ENCODE measurements at regions not wholly inside any gene's neighbourhood (a gene's known extent, or its start where the extent isn't known, plus 50 kb on each side); places are given as distances from the start of the nearest gene placed in this dataset.

- Histone ChIP-seq H3K27me3 (no peaks in the 10 kb centered on the region), H3K27ac (no peak overlapping the region), H3K36me3 (no peaks in the 10 kb centered on the region), H3K4me3 (no peak overlapping the region), H3K9me3 (peaks cover 0 to 15% (median 0%) of the 10 kb centered on the region in 11 donors), H3K4me1 (no peaks in the 10 kb centered on the region)
- ATAC-seq: no peak
- no peak for DNase-seq
- TF ChIP-seq, protein P1, sequence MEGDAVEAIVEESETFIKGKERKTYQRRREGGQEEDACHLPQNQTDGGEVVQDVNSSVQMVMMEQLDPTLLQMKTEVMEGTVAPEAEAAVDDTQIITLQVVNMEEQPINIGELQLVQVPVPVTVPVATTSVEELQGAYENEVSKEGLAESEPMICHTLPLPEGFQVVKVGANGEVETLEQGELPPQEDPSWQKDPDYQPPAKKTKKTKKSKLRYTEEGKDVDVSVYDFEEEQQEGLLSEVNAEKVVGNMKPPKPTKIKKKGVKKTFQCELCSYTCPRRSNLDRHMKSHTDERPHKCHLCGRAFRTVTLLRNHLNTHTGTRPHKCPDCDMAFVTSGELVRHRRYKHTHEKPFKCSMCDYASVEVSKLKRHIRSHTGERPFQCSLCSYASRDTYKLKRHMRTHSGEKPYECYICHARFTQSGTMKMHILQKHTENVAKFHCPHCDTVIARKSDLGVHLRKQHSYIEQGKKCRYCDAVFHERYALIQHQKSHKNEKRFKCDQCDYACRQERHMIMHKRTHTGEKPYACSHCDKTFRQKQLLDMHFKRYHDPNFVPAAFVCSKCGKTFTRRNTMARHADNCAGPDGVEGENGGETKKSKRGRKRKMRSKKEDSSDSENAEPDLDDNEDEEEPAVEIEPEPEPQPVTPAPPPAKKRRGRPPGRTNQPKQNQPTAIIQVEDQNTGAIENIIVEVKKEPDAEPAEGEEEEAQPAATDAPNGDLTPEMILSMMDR (IDR thresholded peaks at IDR 0.05): no peak
- intact Hi-C loops (cut with DNase I): no loop called here
- 84 to 87% methylated on average over 2 of the region's 2 CpGs for WGBS, 2 donors
Measured at GRCh38 chr12:102694903-102695302, 214.5 kb upstream of the IGF1 start.

- no peaks in the 10 kb centered on the region for H3K36me3 ChIP-seq
- ATAC-seq: no peak
- DNase-seq: no peak
- H3K9me3 ChIP-seq: peaks cover 0 to 15% (median 0%) of the 10 kb centered on the region in 11 donors
- intact Hi-C loops (cut with DNase I): no loop called here
- H3K4me3 ChIP-seq: no peak overlapping the region
- H3K27ac ChIP-seq: no peak overlapping the region
- 37 to 51% methylated on average over 1 of the region's 1 CpG for WGBS, 2 donors
- TF ChIP-seq, protein P1 (IDR thresholded peaks at IDR 0.05): no peak
- no peaks in the 10 kb centered on the region for H3K4me1 ChIP-seq
- no peaks in the 10 kb centered on the region for H3K27me3 ChIP-seq
Measured at GRCh38 chr12:102691773-102692555, 211.6 kb upstream of the IGF1 start.

GRCh38 chr12:102690253-102690652 is 209.9 kb upstream of the IGF1 start:
- Histone ChIP-seq H3K4me1 (no peaks in the 10 kb centered on the region), H3K9me3 (peaks cover 0 to 7% (median 0%) of the 10 kb centered on the region in 11 donors), H3K27me3 (no peaks in the 10 kb centered on the region), H3K27ac (no peak overlapping the region), H3K36me3 (no peaks in the 10 kb centered on the region), H3K4me3 (no peak overlapping the region)
- TF ChIP-seq, protein P1 (IDR thresholded peaks at IDR 0.05): no peak
- WGBS, 2 donors: 69 to 76% methylated on average over 2 of the region's 2 CpGs
- DNase-seq (no peak), ATAC-seq (no peak)
- intact Hi-C loops (cut with DNase I): no loop called here

DNA sequence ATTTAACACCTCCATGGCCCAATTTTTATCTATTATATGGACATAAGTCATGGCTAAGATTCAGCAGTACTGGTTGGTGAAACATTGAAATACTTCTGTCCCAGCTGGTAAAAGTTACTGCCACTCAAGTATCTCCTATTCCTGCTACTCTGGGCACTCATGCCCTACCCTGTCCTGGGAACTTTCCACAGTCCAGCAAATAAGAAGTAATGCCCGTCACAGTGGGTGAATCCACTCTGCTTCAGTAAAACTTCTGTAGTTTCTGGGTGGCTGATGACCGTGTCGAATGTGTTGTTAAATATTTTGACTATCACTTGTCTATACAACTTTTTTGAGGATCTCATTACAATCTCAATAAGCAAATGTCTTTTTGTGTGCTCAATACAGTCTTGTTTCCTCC is 209.3 kb upstream of the IGF1 start:
- no peak overlapping the region for H3K4me3 ChIP-seq
- no peak for ATAC-seq
- TF ChIP-seq, protein P1 (IDR thresholded peaks at IDR 0.05): no peak
- H3K4me1 ChIP-seq: no peaks in the 10 kb centered on the region
- no peaks in the 10 kb centered on the region for H3K36me3 ChIP-seq
- peaks cover 0 to 2% (median 0%) of the 10 kb centered on the region in 11 donors for H3K9me3 ChIP-seq
- DNase-seq: no peak
- no peaks in the 10 kb centered on the region for H3K27me3 ChIP-seq
- H3K27ac ChIP-seq: no peak overlapping the region
- intact Hi-C loops (cut with DNase I): no loop called here
- 82 to 85% methylated on average over 3 of the region's 3 CpGs for WGBS, 2 donors
